NB4 (cell line): ENCODE measurements at regions not wholly inside any gene's neighbourhood (a gene's known extent, or its start where the extent isn't known, plus 50 kb on each side); places are given as distances from the start of the nearest gene placed in this dataset.

Experiments used
- POLR2A ChIP-seq: IDR thresholded peaks from 2 replicates; pipeline ENCODE4 v1.6.1; 2011; ENCODE audit warnings: mild to moderate bottlenecking; ENCODE audit not compliant: insufficient read length; ENCODE audit errors: extremely low read depth
- TF ChIP-seq, protein P1 (sequence below): IDR thresholded peaks from 2 replicates; pipeline ENCODE4 v1.6.1; 2011; ENCODE audit warnings: low read depth, low read length
- TF ChIP-seq, protein P2 (sequence below): IDR thresholded peaks from one replicate; pipeline ENCODE4 v1.5.1; 2012; ENCODE audit warnings: low read depth, low read length

- TF ChIP-seq, protein P1, sequence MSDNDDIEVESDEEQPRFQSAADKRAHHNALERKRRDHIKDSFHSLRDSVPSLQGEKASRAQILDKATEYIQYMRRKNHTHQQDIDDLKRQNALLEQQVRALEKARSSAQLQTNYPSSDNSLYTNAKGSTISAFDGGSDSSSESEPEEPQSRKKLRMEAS: no peak
- TF ChIP-seq, protein P2, sequence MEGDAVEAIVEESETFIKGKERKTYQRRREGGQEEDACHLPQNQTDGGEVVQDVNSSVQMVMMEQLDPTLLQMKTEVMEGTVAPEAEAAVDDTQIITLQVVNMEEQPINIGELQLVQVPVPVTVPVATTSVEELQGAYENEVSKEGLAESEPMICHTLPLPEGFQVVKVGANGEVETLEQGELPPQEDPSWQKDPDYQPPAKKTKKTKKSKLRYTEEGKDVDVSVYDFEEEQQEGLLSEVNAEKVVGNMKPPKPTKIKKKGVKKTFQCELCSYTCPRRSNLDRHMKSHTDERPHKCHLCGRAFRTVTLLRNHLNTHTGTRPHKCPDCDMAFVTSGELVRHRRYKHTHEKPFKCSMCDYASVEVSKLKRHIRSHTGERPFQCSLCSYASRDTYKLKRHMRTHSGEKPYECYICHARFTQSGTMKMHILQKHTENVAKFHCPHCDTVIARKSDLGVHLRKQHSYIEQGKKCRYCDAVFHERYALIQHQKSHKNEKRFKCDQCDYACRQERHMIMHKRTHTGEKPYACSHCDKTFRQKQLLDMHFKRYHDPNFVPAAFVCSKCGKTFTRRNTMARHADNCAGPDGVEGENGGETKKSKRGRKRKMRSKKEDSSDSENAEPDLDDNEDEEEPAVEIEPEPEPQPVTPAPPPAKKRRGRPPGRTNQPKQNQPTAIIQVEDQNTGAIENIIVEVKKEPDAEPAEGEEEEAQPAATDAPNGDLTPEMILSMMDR: no peak
- no peak for TF ChIP-seq POLR2A
Observed at GRCh38 chr1:73711089-73711488, 486.9 kb downstream of the LRRIQ3 start.
